GM23248 (cell line): ENCODE measurements at regions not wholly inside any gene's neighbourhood (a gene's known extent, or its start where the extent isn't known, plus 50 kb on each side); places are given as distances from the start of the nearest gene placed in this dataset.
A peak's percentile ranks its signal among the peaks of the same experiment; 100 is the strongest.

Experiments used
- DNase-seq: peaks from one replicate; pipeline ENCODE4 v3.0.0-alpha.2; 2015
- H2AFZ ChIP-seq: fragments of 200-600 bp; sonication (generic); 2 replicates; pipeline ENCODE4 v1.6.1; 2016; ENCODE audit warnings: antibody characterized with exemption
- H3F3A ChIP-seq: fragments of 200-600 bp; sonication (generic); 2 replicates; pipeline ENCODE4 v1.6.1; 2016; ENCODE audit warnings: mild to moderate bottlenecking, antibody characterized with exemption, mixed run types; ENCODE audit not compliant: insufficient read depth
- H3K27ac ChIP-seq: fragments of 200-600 bp; sonication (generic); 2 replicates; pipeline ENCODE4 v1.5.1; 2016; ENCODE audit warnings: mild to moderate bottlenecking
- H3K27me3 ChIP-seq: fragments of 200-600 bp; sonication (generic); replicated peaks from 2 replicates; pipeline ENCODE4 v1.6.1; 2016; ENCODE audit warnings: mild to moderate bottlenecking; ENCODE audit not compliant: insufficient read depth
- H3K36me3 ChIP-seq: fragments of 200-600 bp; sonication (generic); 2 replicates; pipeline ENCODE4 v1.6.1; 2016; ENCODE audit warnings: low read depth, mild to moderate bottlenecking
- H3K4me1 ChIP-seq: fragments of 200-600 bp; sonication (generic); 2 replicates; pipeline ENCODE4 v1.6.1; 2016; ENCODE audit warnings: mild to moderate bottlenecking; ENCODE audit not compliant: insufficient read depth
- H3K4me2 ChIP-seq: fragments of 200-600 bp; sonication (generic); one replicate; pipeline ENCODE4 v1.6.1; 2016; ENCODE audit warnings: mild to moderate bottlenecking; ENCODE audit not compliant: unreplicated experiment
- H3K4me3 ChIP-seq: fragments of 200-600 bp; sonication (generic); 2 replicates; pipeline ENCODE4 v1.5.1; 2016; ENCODE audit warnings: mild to moderate bottlenecking
- H3K79me2 ChIP-seq: fragments of 200-600 bp; sonication (generic); 2 replicates; pipeline ENCODE4 v1.6.1; 2016; ENCODE audit warnings: mild to moderate bottlenecking; ENCODE audit not compliant: insufficient read depth
- H3K9ac ChIP-seq: fragments of 200-600 bp; sonication (generic); 2 replicates; pipeline ENCODE4 v1.6.1; 2016; ENCODE audit warnings: mild to moderate bottlenecking
- H3K9me2 ChIP-seq: fragments of 200-600 bp; sonication (generic); 2 replicates; pipeline ENCODE4 v1.6.1; 2016; ENCODE audit warnings: mixed run types, mild to moderate bottlenecking, moderate library complexity; ENCODE audit not compliant: insufficient read depth
- H3K9me3 ChIP-seq: fragments of 200-600 bp; sonication (generic); one replicate; pipeline ENCODE4 v1.6.1; 2017; ENCODE audit warnings: low read depth
- H4K20me1 ChIP-seq: fragments of 200-600 bp; sonication (generic); 2 replicates; pipeline ENCODE4 v1.6.0; 2016; ENCODE audit not compliant: insufficient read depth
- EZH2 ChIP-seq: fragments of 200-600 bp; sonication (generic); IDR thresholded peaks from 2 replicates; pipeline ENCODE4 v1.6.1; 2018; ENCODE audit warnings: antibody characterized with exemption, mild to moderate bottlenecking; ENCODE audit not compliant: insufficient read depth, poor library complexity, severe bottlenecking
- EZH2phosphoT487 ChIP-seq: fragments of 200-600 bp; sonication (generic); IDR thresholded peaks from 2 replicates; pipeline ENCODE4 v1.6.1; 2018; ENCODE audit warnings: antibody characterized with exemption, moderate library complexity, mild to moderate bottlenecking, low read depth; ENCODE audit not compliant: insufficient read depth
- WGBS, 2 experiments: methylation state at CpG; one replicate each; pipeline ENCODE4 v1.1.6; 2015 to 2017; ENCODE audit warnings: low lambda C conversion rate in 2 of 2, low coverage in 1 of 2; ENCODE audit errors: missing lambda C conversion rate in 2 of 2; 5-methylcytosine and 5-hydroxymethylcytosine counted together
- in situ Hi-C: fragments of 300-500 bp; cut with MboI; formaldehyde crosslinking; loops from 2 replicates; pipeline ENCODE4 v1.15.0; 2020

DNA sequence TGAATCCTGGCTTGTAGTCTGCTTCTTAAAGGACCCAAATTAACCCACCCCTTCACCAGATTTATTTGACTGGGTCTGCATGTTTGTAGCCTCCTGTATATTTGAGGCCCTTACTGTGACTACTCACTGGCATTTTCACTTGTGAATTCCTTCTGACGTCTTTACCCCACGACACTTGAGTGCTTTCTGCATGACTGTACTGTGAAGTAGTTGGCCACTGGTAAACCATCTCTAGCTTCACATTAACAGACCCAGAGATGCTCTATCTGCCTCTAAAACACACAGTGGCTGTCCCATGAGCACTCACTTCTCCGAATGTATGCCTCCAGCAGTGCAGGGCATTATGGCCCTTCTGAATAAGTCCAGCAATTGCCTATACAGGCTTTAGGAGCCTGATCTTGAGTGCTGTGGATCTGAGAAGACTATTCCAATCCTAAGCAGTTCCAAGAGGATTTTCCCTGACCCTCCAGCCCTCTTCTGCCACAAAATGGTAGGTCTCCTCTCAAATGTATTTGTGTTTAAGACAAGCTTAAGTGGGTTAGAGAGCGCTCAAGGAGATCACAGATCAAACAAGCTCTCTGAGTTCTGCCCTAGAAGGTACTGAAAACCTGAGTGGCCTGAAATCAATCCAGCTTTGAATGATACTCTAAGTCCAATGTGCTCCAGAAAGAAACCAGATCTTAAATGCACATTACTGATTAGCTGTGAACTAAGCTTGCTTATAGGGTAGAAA is 534.7 kb downstream of the RPS29 start:
- H2AFZ ChIP-seq, result no peak overlapping the region
- peak; percentile 41 for DNase-seq
- no peaks in the 10 kb centered on the region for H3K36me3 ChIP-seq
- TF ChIP-seq EZH2phosphoT487, result no peak
- no peak for TF ChIP-seq EZH2
- no peak overlapping the region for H3K27ac ChIP-seq
- H3K9me3 ChIP-seq, result no peaks in the 10 kb centered on the region
- no peak overlapping the region for H3K9ac ChIP-seq
- no peaks in the 10 kb centered on the region for H3F3A ChIP-seq
- H3K27me3 ChIP-seq, result no peaks in the 10 kb centered on the region
- H3K79me2 ChIP-seq, result no peaks in the 10 kb centered on the region
- no peak overlapping the region for H3K4me3 ChIP-seq
- in situ Hi-C loops, result no loop called here
- H3K4me1 ChIP-seq, result no peaks in the 10 kb centered on the region
- 9 to 18% methylated on average over 4 of the region's 4 CpGs for WGBS, 2 experiments
- H3K9me2 ChIP-seq, result no peaks in the 10 kb centered on the region
- no peaks in the 10 kb centered on the region for H4K20me1 ChIP-seq
- H3K4me2 ChIP-seq, result no peak overlapping the region

DNA sequence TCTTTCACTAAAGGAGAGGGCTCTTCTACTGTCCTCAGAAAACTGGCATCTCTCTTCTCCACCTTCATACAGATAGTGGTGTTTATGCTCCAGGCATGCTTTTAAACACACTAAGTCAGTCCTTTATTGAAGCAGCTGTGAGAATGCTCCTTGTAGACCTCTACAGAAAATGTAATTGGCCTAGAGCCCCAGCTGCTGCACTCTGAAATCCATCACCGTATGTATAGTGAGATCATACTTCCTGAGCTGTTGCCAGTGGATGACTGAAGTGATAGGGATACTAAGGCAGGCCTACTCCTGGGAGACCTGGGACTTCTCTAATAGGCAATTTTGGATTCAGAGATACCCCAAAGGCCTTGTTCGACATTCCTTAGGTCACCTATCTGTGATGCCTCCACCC is 535.4 kb downstream of the RPS29 start:
- Histone ChIP-seq H3F3A (no peaks in the 10 kb centered on the region), H3K27me3 (no peaks in the 10 kb centered on the region), H3K4me1 (no peaks in the 10 kb centered on the region), H3K9ac (no peak overlapping the region), H3K4me3 (no peak overlapping the region), H3K79me2 (no peaks in the 10 kb centered on the region), H3K36me3 (no peaks in the 10 kb centered on the region), H3K4me2 (no peak overlapping the region), H2AFZ (no peak overlapping the region), H3K9me3 (no peaks in the 10 kb centered on the region), H3K9me2 (no peaks in the 10 kb centered on the region), H3K27ac (no peak overlapping the region), H4K20me1 (no peaks in the 10 kb centered on the region)
- 9 to 23% methylated on average over 2 of the region's 2 CpGs for whole genome bisulfite sequencing, 2 experiments
- in situ Hi-C loops, result no loop called here
- DNase-seq, result peak; percentile 8
- no peak for TF ChIP-seq EZH2phosphoT487
- TF ChIP-seq EZH2, result no peak

GRCh38 chr14:49049711-49050110 is 536.5 kb downstream of the RPS29 start:
- Histone ChIP-seq H4K20me1 (no peaks in the 10 kb centered on the region), H3K9me3 (no peaks in the 10 kb centered on the region), H3K27me3 (no peaks in the 10 kb centered on the region), H3K9me2 (no peaks in the 10 kb centered on the region), H3K27ac (no peak overlapping the region), H3K4me1 (no peaks in the 10 kb centered on the region), H3K79me2 (no peaks in the 10 kb centered on the region), H3K36me3 (no peaks in the 10 kb centered on the region), H3F3A (no peaks in the 10 kb centered on the region), H2AFZ (no peak overlapping the region), H3K9ac (no peak overlapping the region), H3K4me2 (no peak overlapping the region), H3K4me3 (no peak overlapping the region)
- no peak for DNase-seq
- TF ChIP-seq EZH2 (no peak), EZH2phosphoT487 (no peak)
- in situ Hi-C loops, result no loop called here

- no peaks in the 10 kb centered on the region for H4K20me1 ChIP-seq
- H3K36me3 ChIP-seq, result no peaks in the 10 kb centered on the region
- H2AFZ ChIP-seq, result no peak overlapping the region
- H3K27ac ChIP-seq, result no peak overlapping the region
- DNase-seq, result no peak
- no peak overlapping the region for H3K4me3 ChIP-seq
- H3K9me3 ChIP-seq, result no peaks in the 10 kb centered on the region
- H3K27me3 ChIP-seq, result no peaks in the 10 kb centered on the region
- no peak overlapping the region for H3K9ac ChIP-seq
- H3K79me2 ChIP-seq, result no peaks in the 10 kb centered on the region
- WGBS, 2 experiments, result 32 to 33% methylated on average over 2 of the region's 2 CpGs
- H3K4me1 ChIP-seq, result no peaks in the 10 kb centered on the region
- in situ Hi-C loops, result no loop called here
- no peaks in the 10 kb centered on the region for H3F3A ChIP-seq
- H3K4me2 ChIP-seq, result no peak overlapping the region
- H3K9me2 ChIP-seq, result no peaks in the 10 kb centered on the region
- no peak for TF ChIP-seq EZH2phosphoT487
- no peak for TF ChIP-seq EZH2
Measured at GRCh38 chr14:49044981-49045380, 541.2 kb downstream of the RPS29 start.
